Activated B cell treated with CpG ODN at 0.5 μM for 24 hours (primary cell): ENCODE measurements at regions not wholly inside any gene's neighbourhood (a gene's known extent, or its start where the extent isn't known, plus 50 kb on each side); places are given as distances from the start of the nearest gene placed in this dataset.

Experiments used
- ATAC-seq: fragments of 200-7000 bp; cut with Tn5 transposase; one replicate; pipeline ENCODE4 v1.10.0; 2021; ENCODE audit warnings: low read depth, mild to moderate bottlenecking, moderate library complexity
- CTCF ChIA-PET: fragments of 350-600 bp; sonication (Branson Sonifier 250); formaldehyde crosslinking; loops from one replicate; lab custom pipeline; 2021; ENCODE audit warnings: antibody characterized with exemption; lab: Charles Lee
- POLR2A ChIA-PET: fragments of 350-600 bp; sonication (Branson Sonifier 250); formaldehyde crosslinking; loops from one replicate; lab custom pipeline; 2021; ENCODE audit warnings: antibody characterized with exemption; lab: Charles Lee
- DNase-seq: peaks from one replicate; pipeline ENCODE4 v3.0.0; 2022
- H3K27ac Mint-ChIP-seq: one replicate; pipeline ENCODE4 v1.8.0; 2020; ENCODE audit warnings: mixed read lengths
- H3K27me3 Mint-ChIP-seq: one replicate; pipeline ENCODE4 v1.8.0; 2021; ENCODE audit warnings: mixed read lengths
- H3K36me3 Mint-ChIP-seq: one replicate; pipeline ENCODE4 v1.8.0; 2021; ENCODE audit warnings: low read depth, mixed read lengths
- H3K4me1 Mint-ChIP-seq: one replicate; pipeline ENCODE4 v1.8.0; 2021; ENCODE audit warnings: mixed read lengths
- H3K4me3 Mint-ChIP-seq: one replicate; pipeline ENCODE4 v1.8.0; 2020; ENCODE audit warnings: mild to moderate bottlenecking, mixed read lengths
- H3K9me3 Mint-ChIP-seq: one replicate; pipeline ENCODE4 v1.8.0; 2020; ENCODE audit warnings: mixed read lengths
- intact Hi-C: fragments of 100-400 bp; cut with micrococcal nuclease; formaldehyde crosslinking; loops from one replicate; pipeline ENCODE4 v1.15.1; 2024
- TF ChIP-seq, protein P1 (sequence below): fragments of 200-600 bp; IDR thresholded peaks from one replicate; pipeline ENCODE4 v1.8.0; 2022; ENCODE audit warnings: antibody characterized with exemption, mild to moderate bottlenecking

DNA sequence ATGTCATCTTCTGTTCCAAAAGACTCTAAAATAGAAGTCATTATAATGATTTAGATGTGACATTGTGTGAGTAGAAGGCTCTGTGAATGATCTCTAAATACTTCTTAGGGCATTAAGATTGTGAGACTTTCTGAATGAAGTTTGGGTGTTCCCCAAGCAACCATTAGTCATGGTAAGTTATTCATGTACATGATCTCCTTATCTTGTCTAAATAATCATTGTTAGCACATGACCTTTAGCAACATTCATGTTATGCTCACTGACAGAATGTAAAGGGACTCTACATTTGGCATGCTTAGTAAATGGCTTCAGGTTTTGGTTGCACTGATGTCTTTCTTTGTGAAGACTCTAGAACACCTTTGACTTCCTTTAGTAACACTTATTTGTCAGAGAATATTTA, 140.8 kb upstream of the AGA start:
- DNase-seq (no peak), ATAC-seq (no peak)
- H3K27me3 Mint-ChIP-seq: no peaks in the 10 kb centered on the region
- TF ChIP-seq, protein P1, sequence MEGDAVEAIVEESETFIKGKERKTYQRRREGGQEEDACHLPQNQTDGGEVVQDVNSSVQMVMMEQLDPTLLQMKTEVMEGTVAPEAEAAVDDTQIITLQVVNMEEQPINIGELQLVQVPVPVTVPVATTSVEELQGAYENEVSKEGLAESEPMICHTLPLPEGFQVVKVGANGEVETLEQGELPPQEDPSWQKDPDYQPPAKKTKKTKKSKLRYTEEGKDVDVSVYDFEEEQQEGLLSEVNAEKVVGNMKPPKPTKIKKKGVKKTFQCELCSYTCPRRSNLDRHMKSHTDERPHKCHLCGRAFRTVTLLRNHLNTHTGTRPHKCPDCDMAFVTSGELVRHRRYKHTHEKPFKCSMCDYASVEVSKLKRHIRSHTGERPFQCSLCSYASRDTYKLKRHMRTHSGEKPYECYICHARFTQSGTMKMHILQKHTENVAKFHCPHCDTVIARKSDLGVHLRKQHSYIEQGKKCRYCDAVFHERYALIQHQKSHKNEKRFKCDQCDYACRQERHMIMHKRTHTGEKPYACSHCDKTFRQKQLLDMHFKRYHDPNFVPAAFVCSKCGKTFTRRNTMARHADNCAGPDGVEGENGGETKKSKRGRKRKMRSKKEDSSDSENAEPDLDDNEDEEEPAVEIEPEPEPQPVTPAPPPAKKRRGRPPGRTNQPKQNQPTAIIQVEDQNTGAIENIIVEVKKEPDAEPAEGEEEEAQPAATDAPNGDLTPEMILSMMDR: no peak
- H3K27ac Mint-ChIP-seq: no peak overlapping the region
- H3K9me3 Mint-ChIP-seq: no peaks in the 10 kb centered on the region
- POLR2A ChIA-PET: no interaction called here
- no peaks in the 10 kb centered on the region for H3K4me1 Mint-ChIP-seq
- H3K4me3 Mint-ChIP-seq: no peak overlapping the region
- intact Hi-C loops: no loop called here
- CTCF ChIA-PET: no interaction called here
- H3K36me3 Mint-ChIP-seq: no peaks in the 10 kb centered on the region

DNA sequence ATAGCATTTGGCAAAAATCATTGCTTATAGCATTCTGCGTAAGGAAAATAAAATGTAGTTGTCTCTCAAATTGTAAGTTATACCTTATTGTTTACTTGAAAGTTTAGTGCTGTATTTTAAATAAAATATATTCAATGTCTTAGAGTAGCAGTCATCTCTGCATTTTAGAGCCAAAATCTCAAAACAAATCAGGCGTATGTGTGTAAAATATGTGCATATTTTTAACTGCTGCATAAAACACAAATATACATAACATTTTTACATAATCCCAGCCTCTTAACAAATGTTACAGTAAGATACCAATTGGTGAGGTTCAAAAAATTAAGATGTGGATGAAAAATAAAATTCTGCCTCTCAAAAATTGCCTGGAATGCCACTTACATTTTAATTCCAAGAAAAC, 145.8 kb upstream of the AGA start:
- ChIA-PET CTCF (no interaction called here), POLR2A (no interaction called here)
- intact Hi-C loops: no loop called here
- Mint-ChIP-seq H3K27me3 (no peaks in the 10 kb centered on the region), H3K4me3 (no peak overlapping the region), H3K36me3 (no peaks in the 10 kb centered on the region), H3K4me1 (no peaks in the 10 kb centered on the region), H3K9me3 (no peaks in the 10 kb centered on the region), H3K27ac (no peak overlapping the region)
- ATAC-seq: no peak
- no peak for DNase-seq
- TF ChIP-seq, protein P1: no peak

DNA sequence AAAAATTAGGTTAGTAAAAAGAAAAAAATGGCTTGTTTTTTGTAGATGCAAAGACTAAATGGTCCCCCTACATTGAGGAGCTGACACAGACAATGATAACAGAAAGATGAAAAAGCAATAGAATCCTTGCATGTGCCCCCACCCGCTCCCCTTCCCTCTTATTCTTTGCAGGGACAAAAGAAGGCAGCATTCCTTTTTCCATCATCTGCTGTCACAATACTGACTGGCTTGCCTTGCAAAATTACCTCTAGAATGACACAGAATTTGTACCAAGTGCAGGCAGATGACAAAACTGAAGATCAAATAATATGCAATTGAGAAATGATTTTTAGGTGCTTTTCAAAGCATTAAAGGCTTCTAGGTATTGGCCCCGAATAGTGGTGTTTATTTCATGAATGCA, 153.1 kb upstream of the AGA start:
- POLR2A ChIA-PET: no interaction called here

DNA sequence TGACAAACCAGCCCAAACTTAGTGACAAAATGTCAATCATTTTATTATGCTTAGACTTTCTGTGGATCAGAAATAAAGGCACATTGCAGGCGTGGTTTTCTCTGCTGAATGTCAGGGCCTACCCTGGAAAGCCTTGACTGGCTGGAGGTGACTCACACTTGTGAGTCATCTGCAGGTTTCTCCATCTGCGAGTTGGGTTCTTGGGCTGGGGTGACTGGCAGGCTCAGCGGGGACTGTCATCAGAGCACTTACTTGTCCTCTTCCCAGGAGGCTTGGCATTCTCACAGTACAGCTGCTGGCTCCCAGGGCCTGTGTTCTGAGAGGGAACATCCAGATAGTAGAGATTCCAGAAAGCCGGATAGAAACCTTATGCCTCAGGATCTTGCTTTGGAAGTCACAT, 153.8 kb upstream of the AGA start:
- TF ChIP-seq, protein P1: no peak
- H3K36me3 Mint-ChIP-seq: no peaks in the 10 kb centered on the region
- H3K27me3 Mint-ChIP-seq: no peaks in the 10 kb centered on the region
- H3K27ac Mint-ChIP-seq: no peak overlapping the region
- intact Hi-C loops: no loop called here
- H3K4me3 Mint-ChIP-seq: no peak overlapping the region
- POLR2A ChIA-PET: no interaction called here
- H3K4me1 Mint-ChIP-seq: no peaks in the 10 kb centered on the region
- DNase-seq: no peak
- CTCF ChIA-PET: no interaction called here
- no peaks in the 10 kb centered on the region for H3K9me3 Mint-ChIP-seq
- ATAC-seq: no peak

More for the DNA sequence above, 153.1 kb upstream of the AGA start:
- Mint-ChIP-seq H3K27ac (no peak overlapping the region), H3K4me1 (no peaks in the 10 kb centered on the region), H3K4me3 (no peak overlapping the region), H3K9me3 (no peaks in the 10 kb centered on the region), H3K27me3 (no peaks in the 10 kb centered on the region), H3K36me3 (no peaks in the 10 kb centered on the region)
- TF ChIP-seq, protein P1: no peak
- DNase-seq (no peak), ATAC-seq (no peak)
- CTCF ChIA-PET: no interaction called here
- intact Hi-C loops: no loop called here

DNA sequence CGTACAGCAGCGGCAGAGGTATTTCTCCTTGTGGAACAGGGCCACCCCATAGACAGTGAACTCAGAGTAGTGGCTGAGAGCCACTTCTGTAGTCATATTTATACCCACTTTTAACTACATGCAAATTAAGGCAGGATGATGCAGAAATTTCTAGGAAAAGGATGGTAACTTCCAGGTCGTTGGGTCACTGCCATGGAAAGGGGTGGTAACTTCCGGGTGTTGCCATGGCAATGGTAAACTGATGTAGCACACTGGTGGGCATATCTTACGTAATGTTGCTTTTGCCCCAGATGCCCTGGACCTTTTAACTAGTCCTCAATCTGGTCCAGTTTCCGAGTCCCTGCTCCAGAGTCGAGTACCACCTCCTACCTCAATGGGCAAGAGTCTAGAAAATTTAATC, 154.8 kb upstream of the AGA start:
- POLR2A ChIA-PET: no interaction called here
- intact Hi-C loops: no loop called here
- ATAC-seq: no peak
- TF ChIP-seq, protein P1: no peak
- no peak for DNase-seq
- Mint-ChIP-seq H3K4me3 (no peak overlapping the region), H3K36me3 (no peaks in the 10 kb centered on the region), H3K27ac (no peak overlapping the region), H3K9me3 (no peaks in the 10 kb centered on the region), H3K27me3 (no peaks in the 10 kb centered on the region), H3K4me1 (no peaks in the 10 kb centered on the region)
- CTCF ChIA-PET: no interaction called here
